ENCODE measurements at regions not wholly inside any gene's neighbourhood (a gene's known extent, or its start where the extent isn't known, plus 50 kb on each side); places are given as distances from the start of the nearest gene placed in this dataset.

DNA sequence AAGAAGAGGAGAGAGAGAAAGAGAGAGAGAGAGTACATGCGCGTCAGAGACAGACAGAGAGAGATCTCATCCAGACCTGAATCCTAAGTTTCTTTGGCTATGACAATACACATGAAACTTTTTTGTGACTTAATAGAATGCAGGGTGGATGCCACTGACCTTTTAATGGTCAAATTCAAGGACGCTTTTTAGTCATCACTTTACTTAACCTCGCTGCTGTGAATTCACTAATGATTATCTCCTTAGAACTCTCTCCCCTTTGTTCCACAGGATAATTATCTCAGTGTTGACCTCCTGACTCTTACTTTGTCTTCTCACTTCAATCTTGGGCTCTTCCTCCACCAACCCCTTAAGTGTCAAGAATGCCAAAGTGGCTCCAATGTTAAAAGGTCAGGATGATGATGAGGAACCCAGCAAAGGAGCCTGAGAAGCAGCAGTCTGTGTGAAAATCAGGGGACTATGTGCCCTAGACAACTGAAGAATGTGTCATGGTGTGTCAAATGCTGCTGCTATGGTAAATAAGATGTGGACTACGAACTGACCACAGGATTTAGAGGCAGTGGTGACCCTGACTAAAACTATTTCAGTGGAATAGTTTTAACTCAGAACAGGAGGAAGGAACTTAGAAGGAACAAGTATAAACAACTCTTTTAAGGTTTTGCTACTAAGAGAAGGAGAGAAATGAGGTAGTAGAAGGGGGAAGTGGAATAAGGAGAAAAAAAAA lies 382.1 kb downstream of the ZEB2 start:
- no peak overlapping the region for H2AFZ ChIP-seq (ENCODE audit: low read length)
- TF ChIP-seq CTCF (conservative IDR thresholded peaks at IDR 0.05) = no peak
- no CpG with 5 or more reads among the region's 5 CpGs for WGBS (ENCODE audit: extremely low coverage, insufficient read length, low lambda C conversion rate)
- H3K18ac ChIP-seq (ENCODE audit: insufficient read length, low read depth, low read length) = no peak overlapping the region
- no peak overlapping the region for H3K27ac ChIP-seq (ENCODE audit: insufficient read length, low read depth, low read length)
- H2BK15ac ChIP-seq (ENCODE audit: low read depth, low read length) = no peak overlapping the region
- H2BK20ac ChIP-seq (ENCODE audit: low read depth, low read length, poor library complexity, severe bottlenecking) = no peak overlapping the region
- H3T11ph ChIP-seq (ENCODE audit: low read length) = no peak overlapping the region
- no peaks in the 10 kb centered on the region for H3K79me1 ChIP-seq (ENCODE audit: insufficient read depth, low read depth, low read length, poor library complexity, severe bottlenecking)
- no peak for DNase-seq
- H3K9me3 ChIP-seq (ENCODE audit: control insufficient read depth, low read depth, low read length) = no peaks in the 10 kb centered on the region
- no peak overlapping the region for H4K5ac ChIP-seq (ENCODE audit: insufficient read length, low read depth, low read length)
- Mint-ChIP-seq H3K9me3 (no peaks in the 10 kb centered on the region), H3K36me3 (ENCODE audit: insufficient read depth in 1 of 3, low read depth in 3 of 3) (no peaks in the 10 kb centered on the region), H3K4me3 (no peak overlapping the region), H3K4me1 (peaks cover 8 to 19% of the 10 kb centered on the region in 2 experiments), H3K27ac (no peak overlapping the region), H3K27me3 (ENCODE audit: low read depth) (peaks cover 4% of the 10 kb centered on the region; the same call in 1 of the 2 replicates)
- no peak overlapping the region for H2BK120ac ChIP-seq (ENCODE audit: low read depth, low read length, poor library complexity, severe bottlenecking)
- H3K23ac ChIP-seq (ENCODE audit: insufficient read length, low read depth, low read length) = no peak overlapping the region
- no peak overlapping the region for H2BK12ac ChIP-seq (ENCODE audit: insufficient read length, low read depth, low read length)
- no peaks in the 10 kb centered on the region for H3K79me2 ChIP-seq (ENCODE audit: insufficient read depth, low read length)
- no peak overlapping the region for H2BK5ac ChIP-seq (ENCODE audit: insufficient read length, low read length)
- H3K14ac ChIP-seq (ENCODE audit: insufficient read depth, low read length) = no peak overlapping the region
- H4K8ac ChIP-seq (replicated peaks; ENCODE audit: insufficient read length, low read depth, low read length) = no peak overlapping the region
- no peaks in the 10 kb centered on the region for H4K20me1 ChIP-seq (ENCODE audit: control insufficient read depth, insufficient read depth, insufficient read length)
- H3K9ac ChIP-seq (ENCODE audit: extremely low read depth, insufficient read length, low read length) = no peak overlapping the region
- no peak overlapping the region for H2AK5ac ChIP-seq (ENCODE audit: insufficient read length, low read length)
- H3K56ac ChIP-seq (ENCODE audit: insufficient read length, low read depth, low read length) = no peak overlapping the region
- no peaks in the 10 kb centered on the region; the same call in 1 of the 2 replicates for H3K4me1 ChIP-seq (ENCODE audit: insufficient read depth, low read length)
- H3K4me2 ChIP-seq (ENCODE audit: insufficient read depth, insufficient read length, low read length) = no peak overlapping the region
- no peak overlapping the region for H4K91ac ChIP-seq (ENCODE audit: insufficient read length, low read depth, low read length)
- no peaks in the 10 kb centered on the region for H3K23me2 ChIP-seq (ENCODE audit: insufficient read length, low read depth, low read length, poor library complexity, severe bottlenecking)
- no peak overlapping the region for H3K4ac ChIP-seq (ENCODE audit: low read depth, low read length)
- H3K27me3 ChIP-seq (ENCODE audit: insufficient read depth, low read length) = no peaks in the 10 kb centered on the region

All from H9 (cell line).